KMS-11 (cell line): ENCODE measurements at regions not wholly inside any gene's neighbourhood (a gene's known extent, or its start where the extent isn't known, plus 50 kb on each side); places are given as distances from the start of the nearest gene placed in this dataset.

ENCODE experiments used
- H2AFZ ChIP-seq: fragments of 200-600 bp; sonication (generic); 2 replicates; pipeline ENCODE4 v1.6.1; 2016; ENCODE audit warnings: antibody characterized with exemption, mixed run types, low read depth
- H3K27ac ChIP-seq: fragments of 200-600 bp; sonication (generic); 2 replicates; pipeline ENCODE4 v1.6.1; 2016; ENCODE audit warnings: mild to moderate bottlenecking, mixed run types
- H3K27me3 ChIP-seq: fragments of 200-600 bp; sonication (generic); 2 replicates; pipeline ENCODE4 v1.6.1; 2017; ENCODE audit warnings: mild to moderate bottlenecking, low read depth, mixed run types, moderate library complexity; ENCODE audit not compliant: insufficient read depth
- H3K36me3 ChIP-seq: fragments of 200-600 bp; sonication (generic); 2 replicates; pipeline ENCODE4 v1.6.1; 2017; ENCODE audit warnings: mild to moderate bottlenecking, mixed run types; ENCODE audit not compliant: insufficient read depth
- H3K4me1 ChIP-seq: fragments of 200-600 bp; sonication (generic); 2 replicates; pipeline ENCODE4 v1.6.1; 2016; ENCODE audit warnings: mild to moderate bottlenecking, low read depth, mixed run types; ENCODE audit not compliant: poor library complexity, severe bottlenecking
- H3K4me2 ChIP-seq: fragments of 200-600 bp; sonication (generic); 2 replicates; pipeline ENCODE4 v1.7.0; 2016; ENCODE audit warnings: mild to moderate bottlenecking, mixed run types
- H3K4me3 ChIP-seq: fragments of 200-600 bp; sonication (generic); IDR thresholded peaks from 2 replicates; pipeline ENCODE4 v1.6.1; 2017; ENCODE audit warnings: low read depth, low read length, mixed read lengths; ENCODE audit not compliant: insufficient read depth
- H3K79me2 ChIP-seq: fragments of 200-600 bp; sonication (generic); 2 replicates; pipeline ENCODE4 v1.6.1; 2016; ENCODE audit warnings: low read depth, mixed run types; ENCODE audit not compliant: insufficient read depth
- H3K9ac ChIP-seq: fragments of 200-600 bp; sonication (generic); 2 replicates; pipeline ENCODE4 v1.6.1; 2016; ENCODE audit warnings: mild to moderate bottlenecking, mixed run types
- H4K20me1 ChIP-seq: fragments of 200-600 bp; sonication (generic); 2 replicates; pipeline ENCODE4 v1.6.1; 2016; ENCODE audit warnings: mild to moderate bottlenecking, mixed run types; ENCODE audit not compliant: insufficient read depth
- TF ChIP-seq, protein P1 (sequence below): fragments of 200-600 bp; sonication (generic); conservative IDR thresholded peaks from 2 replicates; pipeline ENCODE4 v1.6.1; 2017; ENCODE audit warnings: low read depth, mild to moderate bottlenecking, antibody characterized with exemption, low read length, moderate library complexity, mixed read lengths

DNA sequence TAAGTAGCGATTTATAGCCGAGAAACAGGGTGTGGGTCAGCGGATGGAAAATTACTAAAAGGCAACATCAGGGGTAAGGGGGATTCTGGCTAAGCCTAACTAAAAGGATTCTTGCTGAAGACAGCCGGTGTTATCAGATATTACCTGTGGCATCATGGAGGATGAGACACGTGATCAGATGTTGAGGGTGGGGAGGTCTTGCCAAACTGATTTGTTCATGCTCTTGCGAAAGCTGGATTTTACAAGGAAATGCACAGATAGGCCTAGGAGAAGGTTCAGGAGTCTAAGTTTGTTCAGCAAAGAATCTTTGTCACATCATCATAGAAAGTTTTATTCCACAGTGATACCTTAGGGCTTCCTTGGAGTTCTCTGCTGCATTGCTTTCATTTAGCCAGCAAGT, 396.8 kb upstream of the TBL1XR1 start:
- Histone ChIP-seq H3K27ac (no peak overlapping the region), H3K4me3 (no peak overlapping the region), H3K36me3 (no peaks in the 10 kb centered on the region)

DNA sequence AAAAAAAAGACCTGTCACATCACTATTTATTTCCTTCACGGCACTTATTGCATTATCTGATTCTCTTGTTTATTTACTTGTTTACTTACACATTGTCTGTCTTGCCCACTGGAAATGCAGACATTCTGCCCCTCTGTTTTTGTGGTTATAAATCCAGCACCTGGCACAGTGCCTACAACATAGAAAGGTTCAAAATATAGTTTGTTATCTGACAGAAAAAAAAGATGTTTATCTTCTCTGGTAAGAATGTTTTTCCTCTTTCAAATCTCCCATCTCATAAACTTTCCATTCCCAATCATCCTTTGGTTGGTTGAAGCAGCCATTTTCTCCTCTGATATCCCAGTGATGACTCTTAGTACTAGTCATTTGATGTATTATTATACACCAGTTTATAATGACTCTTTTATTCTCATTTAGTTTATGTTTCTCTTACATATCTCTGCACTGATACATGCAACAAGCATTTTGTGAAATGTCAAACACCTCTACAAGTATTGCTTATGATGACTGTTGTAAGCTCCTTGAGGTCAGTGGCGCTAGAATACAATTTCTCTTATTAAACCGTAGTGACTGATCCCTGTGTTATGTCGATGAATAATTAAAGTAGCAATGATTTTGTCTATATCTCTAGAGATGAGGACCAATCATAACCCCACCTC, 398.4 kb upstream of the TBL1XR1 start:
- Histone ChIP-seq H3K27ac (no peak overlapping the region), H3K4me1 (peaks cover 23% of the 10 kb centered on the region), H3K4me3 (no peak overlapping the region), H2AFZ (no peak overlapping the region), H3K9ac (no peak overlapping the region), H3K4me2 (no peak overlapping the region), H3K79me2 (no peaks in the 10 kb centered on the region), H3K36me3 (no peaks in the 10 kb centered on the region), H4K20me1 (no peaks in the 10 kb centered on the region), H3K27me3 (no peaks in the 10 kb centered on the region)
- TF ChIP-seq, protein P1, sequence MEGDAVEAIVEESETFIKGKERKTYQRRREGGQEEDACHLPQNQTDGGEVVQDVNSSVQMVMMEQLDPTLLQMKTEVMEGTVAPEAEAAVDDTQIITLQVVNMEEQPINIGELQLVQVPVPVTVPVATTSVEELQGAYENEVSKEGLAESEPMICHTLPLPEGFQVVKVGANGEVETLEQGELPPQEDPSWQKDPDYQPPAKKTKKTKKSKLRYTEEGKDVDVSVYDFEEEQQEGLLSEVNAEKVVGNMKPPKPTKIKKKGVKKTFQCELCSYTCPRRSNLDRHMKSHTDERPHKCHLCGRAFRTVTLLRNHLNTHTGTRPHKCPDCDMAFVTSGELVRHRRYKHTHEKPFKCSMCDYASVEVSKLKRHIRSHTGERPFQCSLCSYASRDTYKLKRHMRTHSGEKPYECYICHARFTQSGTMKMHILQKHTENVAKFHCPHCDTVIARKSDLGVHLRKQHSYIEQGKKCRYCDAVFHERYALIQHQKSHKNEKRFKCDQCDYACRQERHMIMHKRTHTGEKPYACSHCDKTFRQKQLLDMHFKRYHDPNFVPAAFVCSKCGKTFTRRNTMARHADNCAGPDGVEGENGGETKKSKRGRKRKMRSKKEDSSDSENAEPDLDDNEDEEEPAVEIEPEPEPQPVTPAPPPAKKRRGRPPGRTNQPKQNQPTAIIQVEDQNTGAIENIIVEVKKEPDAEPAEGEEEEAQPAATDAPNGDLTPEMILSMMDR = no peak

More for the DNA sequence above, 396.8 kb upstream of the TBL1XR1 start:
- Histone ChIP-seq H3K4me1 (peaks cover 37% of the 10 kb centered on the region), H3K27me3 (no peaks in the 10 kb centered on the region), H3K4me2 (no peak overlapping the region), H3K9ac (no peak overlapping the region), H4K20me1 (no peaks in the 10 kb centered on the region), H2AFZ (no peak overlapping the region), H3K79me2 (no peaks in the 10 kb centered on the region)
- TF ChIP-seq, protein P1 = no peak

DNA sequence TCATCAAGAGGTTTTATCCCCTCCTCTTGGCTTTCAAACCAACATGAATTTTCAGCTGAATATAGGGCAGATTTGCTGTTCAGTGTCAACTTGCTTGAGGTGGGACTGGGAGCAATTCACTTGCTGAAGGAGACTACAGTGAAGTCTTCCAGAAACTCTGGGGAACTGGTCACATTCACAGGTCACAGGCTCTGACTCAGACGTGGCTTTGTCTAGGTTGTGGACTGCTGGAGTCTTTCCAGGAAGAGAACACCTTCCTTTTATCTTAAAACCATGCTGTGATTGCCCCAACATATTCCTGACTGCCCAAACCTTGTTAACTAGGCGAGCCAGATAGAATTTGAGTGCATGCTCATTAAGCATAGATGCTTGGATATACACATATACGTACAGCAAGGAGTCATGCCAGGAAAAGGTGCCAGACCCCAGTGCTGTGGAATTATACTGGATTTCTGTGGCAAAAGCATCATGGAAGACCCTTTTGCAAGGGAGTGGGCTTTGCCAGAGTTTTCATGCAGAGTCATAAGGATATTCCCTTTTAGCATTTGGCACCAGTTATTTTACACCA, 399.1 kb upstream of the TBL1XR1 start:
- Histone ChIP-seq H3K27ac (no peak overlapping the region), H3K4me1 (peaks cover 16% of the 10 kb centered on the region), H2AFZ (no peak overlapping the region), H3K27me3 (no peaks in the 10 kb centered on the region), H3K79me2 (no peaks in the 10 kb centered on the region), H3K4me2 (no peak overlapping the region), H4K20me1 (no peaks in the 10 kb centered on the region), H3K36me3 (no peaks in the 10 kb centered on the region), H3K4me3 (no peak overlapping the region), H3K9ac (no peak overlapping the region)
- TF ChIP-seq, protein P1 = no peak

DNA sequence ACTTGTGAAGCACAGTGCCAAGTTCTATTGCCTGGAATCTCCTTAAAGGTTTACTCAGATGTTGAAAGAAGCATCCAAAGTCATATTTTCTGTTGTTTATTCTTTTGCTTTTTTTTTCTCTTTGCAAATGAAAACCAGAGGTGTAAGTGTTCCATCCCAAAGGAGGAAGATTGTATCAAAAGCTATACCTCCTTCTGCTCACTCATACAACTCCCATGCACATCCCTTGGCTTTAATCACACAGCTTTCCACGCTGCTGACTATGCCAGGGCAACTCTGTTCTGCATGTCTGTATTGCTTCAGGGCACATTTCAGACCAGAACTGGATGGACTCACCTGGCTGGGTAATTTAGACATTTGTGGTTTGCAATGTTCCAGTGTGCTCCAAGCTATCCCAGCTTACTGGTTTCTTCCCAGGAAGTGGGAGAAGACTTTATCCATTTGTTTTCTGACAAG, 399.6 kb upstream of the TBL1XR1 start:
- no peaks in the 10 kb centered on the region for H3K36me3 ChIP-seq
- H3K27me3 ChIP-seq = no peaks in the 10 kb centered on the region
- H3K4me3 ChIP-seq = no peak overlapping the region
- H2AFZ ChIP-seq = no peak overlapping the region
- H3K9ac ChIP-seq = no peak overlapping the region
- no peak overlapping the region for H3K4me2 ChIP-seq
- H3K27ac ChIP-seq = no peak overlapping the region
- peaks cover 11% of the 10 kb centered on the region for H3K4me1 ChIP-seq
- H3K79me2 ChIP-seq = no peaks in the 10 kb centered on the region
- TF ChIP-seq, protein P1 = no peak
- no peaks in the 10 kb centered on the region for H4K20me1 ChIP-seq
